ENCODE measurements at regions not wholly inside any gene's neighbourhood (a gene's known extent, or its start where the extent isn't known, plus 50 kb on each side); places are given as distances from the start of the nearest gene placed in this dataset.

GRCh38 chr1:219676012-219676765 lies 63.3 kb upstream of the ZC3H11B start:
- H3K27ac ChIP-seq (ENCODE audit: low read depth, low read length) = no peak overlapping the region
- no peaks in the 10 kb centered on the region for H3K27me3 ChIP-seq (ENCODE audit: insufficient read depth, low read length)
- no peak overlapping the region for H2AK5ac ChIP-seq (ENCODE audit: low read length)
- H3K4me3 ChIP-seq (ENCODE audit: low read depth, low read length) = no peak overlapping the region
- H4K91ac ChIP-seq (ENCODE audit: low read depth, low read length) = no peak overlapping the region
- no peak overlapping the region for H4K12ac ChIP-seq (ENCODE audit: low read depth, low read length)
- no peaks in the 10 kb centered on the region for H3K9me3 ChIP-seq (ENCODE audit: insufficient read depth, low read depth, low read length)
- H3K14ac ChIP-seq (ENCODE audit: low read length) = no peak overlapping the region
- H2BK120ac ChIP-seq (ENCODE audit: insufficient read depth, low read length, poor library complexity) = no peak overlapping the region
- H3K4ac ChIP-seq (ENCODE audit: low read depth, low read length) = no peak overlapping the region
- H3K23ac ChIP-seq (ENCODE audit: low read length) = no peak overlapping the region
- no peaks in the 10 kb centered on the region for H3K36me3 ChIP-seq (ENCODE audit: control insufficient read depth in 1 of 2, insufficient read depth in 2 of 2, low read length in 2 of 2)
- no CpG with 5 or more reads among the region's 8 CpGs for WGBS (ENCODE audit: extremely low coverage, insufficient coverage, insufficient read length)
- H4K8ac ChIP-seq (ENCODE audit: low read depth, low read length) = no peak overlapping the region
- H3K18ac ChIP-seq (ENCODE audit: low read length) = no peak overlapping the region
- H3K4me2 ChIP-seq (ENCODE audit: low read length) = no peak overlapping the region
- H3K9ac ChIP-seq (ENCODE audit: low read length) = no peak overlapping the region
- H2BK5ac ChIP-seq (ENCODE audit: low read depth, low read length, poor library complexity) = no peak overlapping the region
- peak in 1 of 2 donors; percentile 5 for DNase-seq
- no peaks in the 10 kb centered on the region for H3K79me1 ChIP-seq (ENCODE audit: low read length)
- H3K4me1 ChIP-seq (ENCODE audit: control insufficient read depth in 1 of 2, insufficient read depth in 2 of 2, low read length in 2 of 2) = no peaks in the 10 kb centered on the region
- H2AFZ ChIP-seq (ENCODE audit: insufficient read depth, low read length, poor library complexity) = no peak overlapping the region
- H2BK12ac ChIP-seq (ENCODE audit: low read length) = no peak overlapping the region
- no peaks in the 10 kb centered on the region for H3K79me2 ChIP-seq (ENCODE audit: control insufficient read depth, insufficient read depth, low read length, poor library complexity)

- no CpG with 5 or more reads among the region's 7 CpGs for WGBS (ENCODE audit: extremely low coverage, insufficient coverage, insufficient read length)
Measured at GRCh38 chr1:219670426-219671149, 57.7 kb upstream of the ZC3H11B start.

GRCh38 chr1:219669556-219669955 lies 56.7 kb upstream of the ZC3H11B start:
- no peak overlapping the region for H3K23ac ChIP-seq (ENCODE audit: low read length)
- H3K9me3 ChIP-seq (ENCODE audit: insufficient read depth, low read depth, low read length) = no peaks in the 10 kb centered on the region

More at GRCh38 chr1:219670426-219671149, 57.7 kb upstream of the ZC3H11B start:
- H3K14ac ChIP-seq (ENCODE audit: low read length) = no peak overlapping the region
- no peak overlapping the region for H3K4ac ChIP-seq (ENCODE audit: low read depth, low read length)
- no peaks in the 10 kb centered on the region for H3K9me3 ChIP-seq (ENCODE audit: insufficient read depth, low read depth, low read length)
- H2BK12ac ChIP-seq (ENCODE audit: low read length) = no peak overlapping the region
- no peak overlapping the region for H3K18ac ChIP-seq (ENCODE audit: low read length)
- H3K36me3 ChIP-seq (ENCODE audit: control insufficient read depth in 1 of 2, insufficient read depth in 2 of 2, low read length in 2 of 2) = no peaks in the 10 kb centered on the region
- no peak overlapping the region for H4K8ac ChIP-seq (ENCODE audit: low read depth, low read length)
- H4K12ac ChIP-seq (ENCODE audit: low read depth, low read length) = no peak overlapping the region
- H3K4me1 ChIP-seq (ENCODE audit: control insufficient read depth in 1 of 2, insufficient read depth in 2 of 2, low read length in 2 of 2) = no peaks in the 10 kb centered on the region
- H2BK120ac ChIP-seq (ENCODE audit: insufficient read depth, low read length, poor library complexity) = no peak overlapping the region
- H3K9ac ChIP-seq (ENCODE audit: low read length) = no peak overlapping the region
- no peak for DNase-seq
- H2AFZ ChIP-seq (ENCODE audit: insufficient read depth, low read length, poor library complexity) = no peak overlapping the region
- no peaks in the 10 kb centered on the region for H3K27me3 ChIP-seq (ENCODE audit: insufficient read depth, low read length)
- H4K91ac ChIP-seq (ENCODE audit: low read depth, low read length) = no peak overlapping the region
- H3K79me2 ChIP-seq (ENCODE audit: control insufficient read depth, insufficient read depth, low read length, poor library complexity) = no peaks in the 10 kb centered on the region
- no peak overlapping the region for H2BK5ac ChIP-seq (ENCODE audit: low read depth, low read length, poor library complexity)
- no peak overlapping the region for H3K4me2 ChIP-seq (ENCODE audit: low read length)
- no peak overlapping the region for H3K4me3 ChIP-seq (ENCODE audit: low read depth, low read length)
- no peak overlapping the region for H2AK5ac ChIP-seq (ENCODE audit: low read length)
- no peak overlapping the region for H3K23ac ChIP-seq (ENCODE audit: low read length)
- H3K79me1 ChIP-seq (ENCODE audit: low read length) = no peaks in the 10 kb centered on the region
- H3K27ac ChIP-seq (ENCODE audit: low read depth, low read length) = no peak overlapping the region

DNA sequence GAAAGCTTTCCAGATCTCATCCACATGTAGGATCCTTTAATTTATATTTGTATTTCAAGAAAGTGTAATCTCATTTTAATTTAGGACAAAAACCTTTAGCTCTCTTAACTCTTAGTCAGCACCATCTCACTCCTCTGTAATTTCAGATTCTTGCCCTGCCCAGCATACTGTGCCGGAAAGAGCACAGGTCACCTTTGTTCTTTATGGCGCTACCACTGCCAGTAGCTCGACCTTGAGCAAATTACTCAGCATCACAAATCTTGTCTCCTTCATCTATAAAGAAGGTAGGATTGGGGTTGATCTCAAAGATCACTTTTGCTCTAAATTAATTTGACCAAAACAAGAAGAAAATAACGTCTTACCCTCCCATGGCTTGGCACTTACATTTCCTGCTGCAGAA lies 56.1 kb upstream of the ZC3H11B start:
- no peak for DNase-seq
- no peak overlapping the region for H2BK5ac ChIP-seq (ENCODE audit: low read depth, low read length, poor library complexity)
- H3K9ac ChIP-seq (ENCODE audit: low read length) = no peak overlapping the region
- H3K18ac ChIP-seq (ENCODE audit: low read length) = no peak overlapping the region
- no peaks in the 10 kb centered on the region for H3K4me1 ChIP-seq (ENCODE audit: control insufficient read depth in 1 of 2, insufficient read depth in 2 of 2, low read length in 2 of 2)
- no peak overlapping the region for H3K4me2 ChIP-seq (ENCODE audit: low read length)
- H3K36me3 ChIP-seq (ENCODE audit: control insufficient read depth in 1 of 2, insufficient read depth in 2 of 2, low read length in 2 of 2) = no peaks in the 10 kb centered on the region
- H3K79me1 ChIP-seq (ENCODE audit: low read length) = no peaks in the 10 kb centered on the region
- no peak overlapping the region for H2BK12ac ChIP-seq (ENCODE audit: low read length)
- no peak overlapping the region for H3K23ac ChIP-seq (ENCODE audit: low read length)
- H3K4me3 ChIP-seq (ENCODE audit: low read depth, low read length) = no peak overlapping the region
- H3K79me2 ChIP-seq (ENCODE audit: control insufficient read depth, insufficient read depth, low read length, poor library complexity) = no peaks in the 10 kb centered on the region
- no peak overlapping the region for H3K4ac ChIP-seq (ENCODE audit: low read depth, low read length)
- H3K27me3 ChIP-seq (ENCODE audit: insufficient read depth, low read length) = no peaks in the 10 kb centered on the region
- no peak overlapping the region for H2AK5ac ChIP-seq (ENCODE audit: low read length)
- no peak overlapping the region for H4K8ac ChIP-seq (ENCODE audit: low read depth, low read length)
- no peak overlapping the region for H4K12ac ChIP-seq (ENCODE audit: low read depth, low read length)
- no peak overlapping the region for H4K91ac ChIP-seq (ENCODE audit: low read depth, low read length)
- no peak overlapping the region for H3K27ac ChIP-seq (ENCODE audit: low read depth, low read length)
- H2AFZ ChIP-seq (ENCODE audit: insufficient read depth, low read length, poor library complexity) = no peak overlapping the region
- no peaks in the 10 kb centered on the region for H3K9me3 ChIP-seq (ENCODE audit: insufficient read depth, low read depth, low read length)
- H3K14ac ChIP-seq (ENCODE audit: low read length) = no peak overlapping the region
- no peak overlapping the region for H2BK120ac ChIP-seq (ENCODE audit: insufficient read depth, low read length, poor library complexity)
- WGBS (ENCODE audit: extremely low coverage, insufficient coverage, insufficient read length) = no CpG with 5 or more reads among the region's 4 CpGs

More at GRCh38 chr1:219669556-219669955, 56.7 kb upstream of the ZC3H11B start:
- Histone ChIP-seq H3K9ac (ENCODE audit: low read length) (no peak overlapping the region), H3K79me1 (ENCODE audit: low read length) (no peaks in the 10 kb centered on the region), H4K12ac (ENCODE audit: low read depth, low read length) (no peak overlapping the region), H3K27ac (ENCODE audit: low read depth, low read length) (no peak overlapping the region), H3K4ac (ENCODE audit: low read depth, low read length) (no peak overlapping the region), H2BK12ac (ENCODE audit: low read length) (no peak overlapping the region), H4K91ac (ENCODE audit: low read depth, low read length) (no peak overlapping the region), H2BK120ac (ENCODE audit: insufficient read depth, low read length, poor library complexity) (no peak overlapping the region), H3K79me2 (ENCODE audit: control insufficient read depth, insufficient read depth, low read length, poor library complexity) (no peaks in the 10 kb centered on the region), H2AK5ac (ENCODE audit: low read length) (no peak overlapping the region), H3K4me3 (ENCODE audit: low read depth, low read length) (no peak overlapping the region), H3K18ac (ENCODE audit: low read length) (no peak overlapping the region), H3K4me1 (ENCODE audit: control insufficient read depth in 1 of 2, insufficient read depth in 2 of 2, low read length in 2 of 2) (no peaks in the 10 kb centered on the region), H3K27me3 (ENCODE audit: insufficient read depth, low read length) (no peaks in the 10 kb centered on the region), H3K36me3 (ENCODE audit: control insufficient read depth in 1 of 2, insufficient read depth in 2 of 2, low read length in 2 of 2) (no peaks in the 10 kb centered on the region), H2AFZ (ENCODE audit: insufficient read depth, low read length, poor library complexity) (no peak overlapping the region), H4K8ac (ENCODE audit: low read depth, low read length) (no peak overlapping the region), H3K4me2 (ENCODE audit: low read length) (no peak overlapping the region), H3K14ac (ENCODE audit: low read length) (no peak overlapping the region), H2BK5ac (ENCODE audit: low read depth, low read length, poor library complexity) (no peak overlapping the region)
- DNase-seq = no peak
- WGBS (ENCODE audit: extremely low coverage, insufficient coverage, insufficient read length) = no CpG with 5 or more reads among the region's 3 CpGs
